ENCODE measurements at regions not wholly inside any gene's neighbourhood (a gene's known extent, or its start where the extent isn't known, plus 50 kb on each side); places are given as distances from the start of the nearest gene placed in this dataset.

GRCh38 chr11:31903225-31904074 is 92.3 kb upstream of the PAX6 start:
- no peak overlapping the region for H3K4me3 ChIP-seq
- WGBS, 2 donors (ENCODE audit: low coverage in 1 of 2) = 65 to 68% methylated on average over 7 to 13 of the region's 14 CpGs
- no peak for TF ChIP-seq CTCF (IDR thresholded peaks at IDR 0.05)
- no peak for TF ChIP-seq POLR2A (IDR thresholded peaks at IDR 0.05)
- TF ChIP-seq POLR2AphosphoS5 (IDR thresholded peaks at IDR 0.05) = no peak
- TF ChIP-seq EP300 (IDR thresholded peaks at IDR 0.05) = no peak
- H3K27ac ChIP-seq = no peak overlapping the region
- H3K9me3 ChIP-seq = peaks cover 0 to 5% (median 0%) of the 10 kb centered on the region in 3 donors
- no peak for ATAC-seq
- H3K4me1 ChIP-seq = no peaks in the 10 kb centered on the region
- H3K27me3 ChIP-seq = peaks cover 5% of the 10 kb centered on the region
- no peaks in the 10 kb centered on the region for H3K36me3 ChIP-seq

- Histone ChIP-seq H3K4me3 (no peak overlapping the region), H3K9me3 (peaks cover 0 to 5% (median 0%) of the 10 kb centered on the region in 3 donors), H3K4me1 (no peaks in the 10 kb centered on the region), H3K27me3 (peaks cover 6% of the 10 kb centered on the region), H3K27ac (no peak overlapping the region), H3K36me3 (no peaks in the 10 kb centered on the region)
- no peak for ATAC-seq
- 77 to 90% methylated on average over 4 of the region's 5 CpGs for WGBS, 2 donors (ENCODE audit: low coverage in 1 of 2)
- TF ChIP-seq EP300 (IDR thresholded peaks at IDR 0.05) (no peak), CTCF (IDR thresholded peaks at IDR 0.05) (no peak), POLR2A (IDR thresholded peaks at IDR 0.05) (no peak), POLR2AphosphoS5 (IDR thresholded peaks at IDR 0.05) (no peak)
Observed at GRCh38 chr11:31902706-31903105, 91.6 kb upstream of the PAX6 start.

- TF ChIP-seq CTCF (IDR thresholded peaks at IDR 0.05) = no peak
- no peak for TF ChIP-seq POLR2A (IDR thresholded peaks at IDR 0.05)
- no peak for TF ChIP-seq POLR2AphosphoS5 (IDR thresholded peaks at IDR 0.05)
- no peak for TF ChIP-seq EP300 (IDR thresholded peaks at IDR 0.05)
- Histone ChIP-seq H3K9me3 (no peaks in the 10 kb centered on the region), H3K27ac (no peak overlapping the region), H3K4me1 (no peaks in the 10 kb centered on the region), H3K36me3 (no peaks in the 10 kb centered on the region), H3K27me3 (peaks cover 6% of the 10 kb centered on the region), H3K4me3 (no peak overlapping the region)
- WGBS, 2 donors (ENCODE audit: low coverage in 1 of 2) = 85 to 100% methylated on average over 1 of the region's 1 CpG
- no peak for ATAC-seq
Observed at GRCh38 chr11:31895926-31896325, 84.8 kb upstream of the PAX6 start.

- Histone ChIP-seq H3K27me3 (peaks cover 28% of the 10 kb centered on the region), H3K4me1 (no peaks in the 10 kb centered on the region), H3K27ac (no peak overlapping the region), H3K9me3 (no peaks in the 10 kb centered on the region), H3K4me3 (no peak overlapping the region), H3K36me3 (no peaks in the 10 kb centered on the region)
- WGBS, 2 donors (ENCODE audit: low coverage in 1 of 2) = 83 to 92% methylated on average over 3 to 4 of the region's 6 CpGs
- TF ChIP-seq POLR2A (IDR thresholded peaks at IDR 0.05) = no peak
- TF ChIP-seq EP300 (IDR thresholded peaks at IDR 0.05) = no peak
- no peak for TF ChIP-seq POLR2AphosphoS5 (IDR thresholded peaks at IDR 0.05)
- no peak for TF ChIP-seq CTCF (IDR thresholded peaks at IDR 0.05)
- no peak for ATAC-seq
Observed at GRCh38 chr11:31887180-31887579, 76.1 kb upstream of the PAX6 start.

GRCh38 chr11:31884080-31884479 is 73.0 kb upstream of the PAX6 start:
- 90 to 96% methylated on average over 3 of the region's 3 CpGs for WGBS, 2 donors (ENCODE audit: low coverage in 1 of 2)
- Histone ChIP-seq H3K9me3 (no peaks in the 10 kb centered on the region), H3K36me3 (no peaks in the 10 kb centered on the region), H3K4me3 (no peak overlapping the region), H3K27ac (no peak overlapping the region), H3K27me3 (peaks cover 49% of the 10 kb centered on the region), H3K4me1 (no peaks in the 10 kb centered on the region)
- TF ChIP-seq EP300 (IDR thresholded peaks at IDR 0.05) = no peak
- TF ChIP-seq CTCF (IDR thresholded peaks at IDR 0.05) = no peak
- no peak for TF ChIP-seq POLR2AphosphoS5 (IDR thresholded peaks at IDR 0.05)
- no peak for TF ChIP-seq POLR2A (IDR thresholded peaks at IDR 0.05)
- ATAC-seq = no peak
